ENCODE measurements at regions not wholly inside any gene's neighbourhood (a gene's known extent, or its start where the extent isn't known, plus 50 kb on each side); places are given as distances from the start of the nearest gene placed in this dataset.
"Not testable (repeated sequence)": the region's sequence is repeated elsewhere in the genome, so short reads cannot be mapped to it uniquely, and the experiment has no call there.

GRCh38 chr9:115804206-115804605 lies 349.4 kb upstream of the PAPPA start:
- DNase-seq (ENCODE audit: low read depth) = no peak

DNA sequence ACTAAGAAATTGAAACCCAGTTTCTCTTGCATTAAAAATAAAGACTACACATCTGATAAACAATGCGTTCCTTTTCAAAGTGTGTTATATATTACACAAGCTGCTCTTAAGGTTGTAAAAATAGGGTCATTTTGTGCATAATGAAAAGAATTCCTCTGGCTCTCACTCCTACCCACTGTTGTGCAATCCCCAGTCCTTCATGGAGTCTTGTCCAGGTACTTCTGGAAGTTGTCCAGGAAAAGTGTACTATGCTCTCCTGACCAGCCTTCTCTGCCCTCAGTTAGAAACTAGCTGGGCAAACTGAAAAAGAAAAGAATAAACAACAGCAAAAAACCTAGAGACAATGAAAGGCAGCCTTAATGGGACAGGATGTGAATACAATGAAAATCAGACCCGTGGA lies 345.5 kb upstream of the PAPPA start:
- DNase-seq (ENCODE audit: low read depth) = no peak

DNA sequence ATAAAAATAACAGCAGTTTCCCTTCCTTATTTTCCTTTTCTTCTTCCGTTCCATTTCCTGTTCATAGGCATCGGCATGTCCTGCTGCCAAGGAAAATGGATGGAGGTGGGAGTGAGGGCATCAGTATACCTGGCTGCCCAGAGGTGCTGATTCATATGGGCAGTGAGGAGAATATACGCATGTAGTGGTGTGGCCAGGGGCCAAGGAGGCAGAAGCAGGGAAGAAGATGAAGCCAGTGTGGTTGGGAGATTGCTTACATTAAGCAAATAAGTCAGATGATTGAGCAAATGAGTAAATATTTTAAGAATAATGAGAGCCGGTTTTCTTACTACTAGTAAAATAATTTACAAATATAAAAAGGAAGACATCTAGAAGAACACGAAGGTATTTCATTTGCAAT lies 344.9 kb upstream of the PAPPA start:
- no peak for DNase-seq (ENCODE audit: low read depth)

GRCh38 chr9:115810166-115810565 lies 343.4 kb upstream of the PAPPA start:
- no peak for DNase-seq (ENCODE audit: low read depth)

- DNase-seq (ENCODE audit: low read depth) = no peak
Observed at GRCh38 chr9:115814081-115814480, 339.5 kb upstream of the PAPPA start.

- no peak for DNase-seq (ENCODE audit: low read depth)
Observed at GRCh38 chr9:115815786-115816185, 337.8 kb upstream of the PAPPA start.

GRCh38 chr9:115818651-115819050 lies 334.9 kb upstream of the PAPPA start:
- DNase-seq (ENCODE audit: low read depth) = not testable (repeated sequence)

DNA sequence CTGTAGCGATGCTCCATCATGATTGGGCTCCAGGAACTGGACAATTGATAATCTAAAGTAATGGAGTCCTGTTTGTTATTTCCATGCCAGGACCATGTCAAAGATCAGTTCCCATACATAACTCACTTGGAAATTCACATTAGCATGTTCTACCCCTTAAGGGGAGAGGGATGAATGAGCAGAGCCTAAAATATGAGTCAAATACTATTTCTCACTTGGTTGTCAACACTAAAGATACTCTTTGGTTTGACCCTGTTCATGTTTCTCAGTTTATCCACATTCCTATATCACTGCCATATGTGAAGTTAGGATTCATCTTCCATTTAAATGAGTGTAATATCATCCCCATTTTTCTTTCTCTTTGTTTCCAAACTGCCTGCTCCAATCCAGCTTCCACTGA lies 321.6 kb upstream of the PAPPA start:
- DNase-seq (ENCODE audit: low read depth) = no peak

GRCh38 chr9:115837618-115838017 lies 316.0 kb upstream of the PAPPA start:
- DNase-seq (ENCODE audit: low read depth) = no peak

DNA sequence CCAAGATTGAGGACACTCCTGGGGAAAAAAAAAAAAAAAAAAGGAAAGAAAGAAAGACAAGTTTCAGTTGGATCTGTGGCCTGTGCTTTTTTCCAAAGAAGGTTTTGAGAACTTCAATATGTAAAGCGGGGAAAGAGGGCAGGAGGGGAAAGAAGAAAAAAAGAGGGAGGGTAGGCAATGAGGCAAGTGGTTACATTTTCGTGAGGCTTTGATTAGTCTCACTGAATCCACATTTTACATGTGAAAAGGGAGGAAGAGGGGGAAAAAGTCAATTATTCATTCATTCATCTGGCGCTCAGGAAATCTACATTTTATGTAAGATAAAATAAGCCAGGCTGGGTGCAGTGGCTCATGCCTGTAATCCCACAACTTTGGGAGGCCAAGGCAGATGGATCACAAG lies 315.2 kb upstream of the PAPPA start:
- no peak for DNase-seq (ENCODE audit: low read depth)

DNA sequence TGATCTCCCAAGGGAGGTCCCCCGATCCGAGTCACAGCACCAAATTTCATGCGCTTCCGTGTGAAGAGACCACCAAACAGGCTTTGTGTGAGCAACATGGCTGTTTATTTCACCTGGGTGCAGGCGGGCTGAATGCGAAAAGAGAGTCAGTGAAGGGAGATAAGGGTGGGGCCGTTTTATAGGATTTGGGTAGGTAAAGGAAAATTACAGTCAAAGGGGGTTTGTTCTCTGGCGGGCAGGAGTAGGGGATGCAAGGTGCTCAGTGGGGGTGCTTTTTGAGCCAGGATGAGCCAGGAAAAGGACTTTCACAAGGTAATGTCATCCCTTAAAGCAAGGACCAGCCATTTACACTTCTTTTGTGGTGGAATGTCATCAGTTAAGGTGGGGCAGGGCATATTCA lies 309.2 kb upstream of the PAPPA start:
- not testable (repeated sequence) for DNase-seq (ENCODE audit: low read depth)

DNA sequence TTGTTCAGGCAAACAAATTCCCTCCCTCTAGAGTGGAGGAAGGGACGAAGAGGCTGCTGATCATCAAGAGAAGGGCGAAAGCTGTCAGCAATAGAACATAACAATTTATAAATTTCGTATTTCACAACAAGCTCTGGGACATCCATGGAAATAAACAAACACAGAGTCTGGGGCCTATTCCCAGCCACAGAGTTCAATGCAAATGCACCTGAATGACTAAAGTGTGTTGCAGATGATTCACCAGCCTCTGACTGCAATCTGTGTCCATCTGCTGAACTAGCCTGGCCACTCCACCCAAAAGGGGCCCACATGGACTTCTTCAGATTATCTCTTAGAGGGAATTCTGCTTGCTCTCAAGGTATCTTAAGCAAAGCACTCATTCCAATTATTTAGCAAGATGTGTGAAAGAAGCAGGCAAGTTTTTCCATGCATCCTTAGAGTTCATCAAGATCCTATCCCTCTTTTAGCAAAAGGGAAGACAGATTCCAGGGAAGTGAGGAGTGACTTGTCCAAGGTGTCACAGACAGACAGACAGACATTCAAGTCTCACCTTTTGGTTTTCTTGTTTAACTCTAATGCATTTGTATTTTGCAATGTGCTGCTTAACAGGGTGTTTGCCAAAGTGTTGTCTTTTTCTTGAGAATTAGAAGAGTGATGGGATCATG lies 307.8 kb upstream of the PAPPA start:
- DNase-seq (ENCODE audit: low read depth) = no peak

- DNase-seq (ENCODE audit: low read depth) = no peak
Observed at GRCh38 chr9:115847216-115847615, 306.4 kb upstream of the PAPPA start.

DNA sequence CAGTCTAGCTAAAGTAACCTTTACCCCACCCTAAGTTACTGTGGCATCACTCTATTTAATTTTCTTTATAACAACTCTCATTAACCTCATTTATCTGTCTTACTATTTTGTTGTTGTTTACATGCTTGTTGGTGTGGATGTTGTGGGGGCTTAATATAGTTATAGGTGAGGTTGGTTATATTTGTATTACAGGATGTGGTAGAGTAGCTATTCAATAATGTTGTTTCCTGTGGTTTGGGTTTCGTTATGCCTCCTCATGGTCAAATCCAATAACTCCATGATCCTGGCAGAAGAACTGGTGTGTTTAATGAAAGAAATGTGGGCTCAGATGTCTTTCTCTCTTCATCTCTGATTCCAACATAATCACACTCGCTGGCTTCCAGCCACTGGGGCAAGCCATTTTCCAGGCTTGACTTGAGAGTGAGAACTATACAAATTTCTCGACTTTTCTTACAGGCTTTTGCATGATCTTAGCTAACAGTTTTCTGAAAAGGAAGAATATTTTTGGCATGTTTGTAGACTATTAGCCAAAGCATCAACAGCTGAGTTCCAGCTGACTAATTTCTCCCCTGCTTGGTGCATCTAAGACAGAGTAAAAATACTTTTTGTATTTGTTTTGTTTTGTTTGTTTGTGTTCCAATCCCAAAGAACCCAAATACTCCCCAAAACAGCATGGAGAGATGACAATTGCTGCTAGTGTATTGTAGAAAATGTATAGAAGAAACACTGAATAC lies 303.7 kb upstream of the PAPPA start:
- no peak for DNase-seq (ENCODE audit: low read depth)

- no peak for DNase-seq (ENCODE audit: low read depth)
Observed at GRCh38 chr9:115850548-115851304, 302.9 kb upstream of the PAPPA start.

GRCh38 chr9:115855458-115856133 lies 298.0 kb upstream of the PAPPA start:
- DNase-seq (ENCODE audit: low read depth) = no peak

GRCh38 chr9:115858421-115858820 lies 295.2 kb upstream of the PAPPA start:
- not testable (repeated sequence) for DNase-seq (ENCODE audit: low read depth)

GRCh38 chr9:115862021-115862420 lies 291.6 kb upstream of the PAPPA start:
- no peak for DNase-seq (ENCODE audit: low read depth)

GRCh38 chr9:115864581-115864980 lies 289.0 kb upstream of the PAPPA start:
- no peak for DNase-seq (ENCODE audit: low read depth)

DNA sequence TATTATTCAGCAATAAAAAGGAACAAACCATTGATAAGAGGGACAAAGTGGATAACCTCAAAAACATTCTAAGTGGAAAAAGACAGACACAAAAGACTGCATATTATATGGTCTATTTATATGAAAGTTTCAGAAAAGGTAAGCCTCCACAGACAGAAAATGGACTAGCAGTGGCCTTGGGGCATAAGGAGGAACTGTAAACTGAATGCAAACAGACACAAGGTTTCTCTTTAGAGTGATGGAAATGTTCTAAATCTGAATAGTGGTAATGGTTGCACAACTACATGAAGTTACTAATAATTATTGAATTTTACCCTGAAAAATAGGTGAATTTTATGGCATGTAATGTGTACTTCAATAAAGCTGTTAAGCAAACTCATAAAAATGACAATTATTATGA lies 286.3 kb upstream of the PAPPA start:
- DNase-seq (ENCODE audit: low read depth) = no peak

- no peak for DNase-seq (ENCODE audit: low read depth)
Observed at GRCh38 chr9:115877852-115878438, 275.6 kb upstream of the PAPPA start.

DNA sequence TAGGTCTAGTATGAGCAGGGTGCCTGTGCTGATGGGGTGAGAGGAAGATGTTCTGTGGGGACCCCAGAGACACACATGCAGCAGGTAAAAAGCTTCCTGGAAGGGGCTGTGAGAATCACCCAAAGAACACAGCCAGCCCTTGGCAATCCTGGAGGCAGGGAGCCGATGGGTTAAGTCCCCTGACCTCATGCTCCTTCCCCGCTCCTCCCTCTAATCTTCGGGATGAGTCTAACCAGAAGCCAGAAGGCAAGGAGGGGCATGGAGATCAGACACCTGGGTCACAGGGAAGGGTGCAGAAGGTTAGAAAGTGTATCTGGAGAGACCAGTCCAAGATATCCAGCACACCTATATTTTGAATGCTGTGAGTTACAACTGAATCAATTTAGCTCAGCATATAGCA lies 274.1 kb upstream of the PAPPA start:
- DNase-seq (ENCODE audit: low read depth) = no peak
